ENCODE measurements at regions not wholly inside any gene's neighbourhood (a gene's known extent, or its start where the extent isn't known, plus 50 kb on each side); places are given as distances from the start of the nearest gene placed in this dataset.
A peak's percentile ranks its signal among the peaks of the same experiment; 100 is the strongest.

- Histone ChIP-seq H3K4me3 (ENCODE audit: low read length) (peak overlapping the region; percentile 76), H3K9me3 (ENCODE audit: control insufficient read depth, low read length) (no peaks in the 10 kb centered on the region), H3K36me3 (ENCODE audit: control insufficient read depth, insufficient read depth, low read length, severe bottlenecking) (no peaks in the 10 kb centered on the region), H3K4me1 (ENCODE audit: control insufficient read depth, insufficient read depth, low read length) (peaks cover 47% of the 10 kb centered on the region), H3K27me3 (replicated peaks; ENCODE audit: control insufficient read depth, insufficient read depth, low read length) (no peaks in the 10 kb centered on the region), H3K9ac (ENCODE audit: low read length) (peak overlapping the region; percentile 85)
- peak; percentile 89 for DNase-seq (ENCODE audit: low read depth)
Measured at GRCh38 chr15:66842710-66843441, 140.8 kb downstream of the SMAD6 start.

- Histone ChIP-seq H3K9ac (ENCODE audit: low read length) (peak overlapping the region; percentile 85), H3K9me3 (ENCODE audit: control insufficient read depth, low read length) (no peaks in the 10 kb centered on the region), H3K4me1 (ENCODE audit: control insufficient read depth, insufficient read depth, low read length) (peaks cover 47% of the 10 kb centered on the region), H3K27me3 (replicated peaks; ENCODE audit: control insufficient read depth, insufficient read depth, low read length) (no peaks in the 10 kb centered on the region), H3K36me3 (ENCODE audit: control insufficient read depth, insufficient read depth, low read length, severe bottlenecking) (no peaks in the 10 kb centered on the region), H3K4me3 (ENCODE audit: low read length) (peak overlapping the region; percentile 76)
- no peak for DNase-seq (ENCODE audit: low read depth)
Measured at GRCh38 chr15:66843581-66843980, 141.5 kb downstream of the SMAD6 start.

GRCh38 chr15:66844041-66844746, 142.2 kb downstream of the SMAD6 start:
- no peaks in the 10 kb centered on the region for H3K27me3 ChIP-seq (replicated peaks; ENCODE audit: control insufficient read depth, insufficient read depth, low read length)
- no peaks in the 10 kb centered on the region for H3K36me3 ChIP-seq (ENCODE audit: control insufficient read depth, insufficient read depth, low read length, severe bottlenecking)
- H3K9me3 ChIP-seq (ENCODE audit: control insufficient read depth, low read length), result no peaks in the 10 kb centered on the region
- H3K4me1 ChIP-seq (ENCODE audit: control insufficient read depth, insufficient read depth, low read length), result peaks cover 42% of the 10 kb centered on the region
- peak overlapping the region; percentile 85 for H3K9ac ChIP-seq (ENCODE audit: low read length)
- no peak for DNase-seq (ENCODE audit: low read depth)
- H3K4me3 ChIP-seq (ENCODE audit: low read length), result peak overlapping the region; percentile 76

- Histone ChIP-seq H3K36me3 (ENCODE audit: control insufficient read depth, insufficient read depth, low read length, severe bottlenecking) (no peaks in the 10 kb centered on the region), H3K4me3 (ENCODE audit: low read length) (no peak overlapping the region), H3K27me3 (replicated peaks; ENCODE audit: control insufficient read depth, insufficient read depth, low read length) (no peaks in the 10 kb centered on the region), H3K9ac (ENCODE audit: low read length) (no peak overlapping the region), H3K4me1 (ENCODE audit: control insufficient read depth, insufficient read depth, low read length) (peaks cover 39% of the 10 kb centered on the region), H3K9me3 (ENCODE audit: control insufficient read depth, low read length) (no peaks in the 10 kb centered on the region)
- no peak for DNase-seq (ENCODE audit: low read depth)
Measured at GRCh38 chr15:66844747-66845145, 142.7 kb downstream of the SMAD6 start.

GRCh38 chr15:66845266-66845785, 143.3 kb downstream of the SMAD6 start:
- DNase-seq (ENCODE audit: low read depth), result no peak
- H3K9ac ChIP-seq (ENCODE audit: low read length), result no peak overlapping the region

GRCh38 chr15:66846031-66846430, 144.0 kb downstream of the SMAD6 start:
- no peak overlapping the region for H3K9ac ChIP-seq (ENCODE audit: low read length)
- no peaks in the 10 kb centered on the region for H3K27me3 ChIP-seq (replicated peaks; ENCODE audit: control insufficient read depth, insufficient read depth, low read length)
- no peaks in the 10 kb centered on the region for H3K36me3 ChIP-seq (ENCODE audit: control insufficient read depth, insufficient read depth, low read length, severe bottlenecking)
- no peak for DNase-seq (ENCODE audit: low read depth)
- H3K4me1 ChIP-seq (ENCODE audit: control insufficient read depth, insufficient read depth, low read length), result peaks cover 41% of the 10 kb centered on the region
- H3K9me3 ChIP-seq (ENCODE audit: control insufficient read depth, low read length), result no peaks in the 10 kb centered on the region
- no peak overlapping the region for H3K4me3 ChIP-seq (ENCODE audit: low read length)

More at GRCh38 chr15:66845266-66845785, 143.3 kb downstream of the SMAD6 start:
- Histone ChIP-seq H3K4me3 (ENCODE audit: low read length) (no peak overlapping the region), H3K4me1 (ENCODE audit: control insufficient read depth, insufficient read depth, low read length) (peaks cover 41% of the 10 kb centered on the region), H3K36me3 (ENCODE audit: control insufficient read depth, insufficient read depth, low read length, severe bottlenecking) (no peaks in the 10 kb centered on the region), H3K27me3 (replicated peaks; ENCODE audit: control insufficient read depth, insufficient read depth, low read length) (no peaks in the 10 kb centered on the region), H3K9me3 (ENCODE audit: control insufficient read depth, low read length) (no peaks in the 10 kb centered on the region)

GRCh38 chr15:66846811-66847210, 144.8 kb downstream of the SMAD6 start:
- Histone ChIP-seq H3K4me3 (ENCODE audit: low read length) (no peak overlapping the region), H3K9me3 (ENCODE audit: control insufficient read depth, low read length) (no peaks in the 10 kb centered on the region), H3K36me3 (ENCODE audit: control insufficient read depth, insufficient read depth, low read length, severe bottlenecking) (no peaks in the 10 kb centered on the region), H3K27me3 (replicated peaks; ENCODE audit: control insufficient read depth, insufficient read depth, low read length) (no peaks in the 10 kb centered on the region), H3K4me1 (ENCODE audit: control insufficient read depth, insufficient read depth, low read length) (peaks cover 41% of the 10 kb centered on the region), H3K9ac (ENCODE audit: low read length) (no peak overlapping the region)
- DNase-seq (ENCODE audit: low read depth), result no peak

- Histone ChIP-seq H3K9me3 (ENCODE audit: control insufficient read depth, low read length) (no peaks in the 10 kb centered on the region), H3K36me3 (ENCODE audit: control insufficient read depth, insufficient read depth, low read length, severe bottlenecking) (no peaks in the 10 kb centered on the region), H3K4me3 (ENCODE audit: low read length) (no peak overlapping the region), H3K4me1 (ENCODE audit: control insufficient read depth, insufficient read depth, low read length) (peaks cover 42% of the 10 kb centered on the region), H3K9ac (ENCODE audit: low read length) (no peak overlapping the region), H3K27me3 (replicated peaks; ENCODE audit: control insufficient read depth, insufficient read depth, low read length) (no peaks in the 10 kb centered on the region)
- DNase-seq (ENCODE audit: low read depth), result no peak
Measured at GRCh38 chr15:66847565-66847991, 145.5 kb downstream of the SMAD6 start.

GRCh38 chr15:66848116-66848515, 146.1 kb downstream of the SMAD6 start:
- no peaks in the 10 kb centered on the region for H3K36me3 ChIP-seq (ENCODE audit: control insufficient read depth, insufficient read depth, low read length, severe bottlenecking)
- H3K27me3 ChIP-seq (replicated peaks; ENCODE audit: control insufficient read depth, insufficient read depth, low read length), result no peaks in the 10 kb centered on the region
- H3K9me3 ChIP-seq (ENCODE audit: control insufficient read depth, low read length), result no peaks in the 10 kb centered on the region
- no peak overlapping the region for H3K4me3 ChIP-seq (ENCODE audit: low read length)
- H3K4me1 ChIP-seq (ENCODE audit: control insufficient read depth, insufficient read depth, low read length), result peaks cover 39% of the 10 kb centered on the region
- no peak overlapping the region for H3K9ac ChIP-seq (ENCODE audit: low read length)
- no peak for DNase-seq (ENCODE audit: low read depth)

- H3K9me3 ChIP-seq (ENCODE audit: control insufficient read depth, low read length), result no peaks in the 10 kb centered on the region
- H3K9ac ChIP-seq (ENCODE audit: low read length), result peak overlapping the region; percentile 79
- H3K4me3 ChIP-seq (ENCODE audit: low read length), result no peak overlapping the region
- no peaks in the 10 kb centered on the region for H3K27me3 ChIP-seq (replicated peaks; ENCODE audit: control insufficient read depth, insufficient read depth, low read length)
- DNase-seq (ENCODE audit: low read depth), result no peak
- H3K36me3 ChIP-seq (ENCODE audit: control insufficient read depth, insufficient read depth, low read length, severe bottlenecking), result no peaks in the 10 kb centered on the region
- H3K4me1 ChIP-seq (ENCODE audit: control insufficient read depth, insufficient read depth, low read length), result peaks cover 32% of the 10 kb centered on the region
Measured at GRCh38 chr15:66848686-66849392, 146.8 kb downstream of the SMAD6 start.

- peak overlapping the region; percentile 79 for H3K9ac ChIP-seq (ENCODE audit: low read length)
- no peaks in the 10 kb centered on the region for H3K27me3 ChIP-seq (replicated peaks; ENCODE audit: control insufficient read depth, insufficient read depth, low read length)
- no peaks in the 10 kb centered on the region for H3K9me3 ChIP-seq (ENCODE audit: control insufficient read depth, low read length)
- DNase-seq (ENCODE audit: low read depth), result no peak
- no peaks in the 10 kb centered on the region for H3K36me3 ChIP-seq (ENCODE audit: control insufficient read depth, insufficient read depth, low read length, severe bottlenecking)
- H3K4me3 ChIP-seq (ENCODE audit: low read length), result no peak overlapping the region
- H3K4me1 ChIP-seq (ENCODE audit: control insufficient read depth, insufficient read depth, low read length), result peaks cover 32% of the 10 kb centered on the region
Measured at GRCh38 chr15:66849393-66849745, 147.3 kb downstream of the SMAD6 start.
